Activated naive CD8-positive, alpha-beta T cell treated with anti-CD3 and anti-CD28 coated beads for 36 hours (primary cell): ENCODE measurements at regions not wholly inside any gene's neighbourhood (a gene's known extent, or its start where the extent isn't known, plus 50 kb on each side); places are given as distances from the start of the nearest gene placed in this dataset.

ENCODE experiments used
- DNase-seq: peaks from one replicate; pipeline ENCODE4 v3.0.0; 2021
- H3K27ac Mint-ChIP-seq: one replicate; pipeline ENCODE4 v1.8.0; 2022; ENCODE audit warnings: mild to moderate bottlenecking, moderate library complexity, mixed read lengths
- H3K27me3 Mint-ChIP-seq: one replicate; pipeline ENCODE4 v1.8.0; 2022; ENCODE audit warnings: mild to moderate bottlenecking, mixed read lengths
- H3K36me3 Mint-ChIP-seq: one replicate; pipeline ENCODE4 v1.8.0; 2021; ENCODE audit warnings: mild to moderate bottlenecking, mixed read lengths
- H3K4me1 Mint-ChIP-seq: one replicate; pipeline ENCODE4 v1.8.0; 2021; ENCODE audit warnings: mixed read lengths
- H3K4me3 Mint-ChIP-seq: one replicate; pipeline ENCODE4 v1.8.0; 2022; ENCODE audit warnings: mild to moderate bottlenecking, moderate library complexity, mixed read lengths
- H3K9me3 Mint-ChIP-seq: one replicate; pipeline ENCODE4 v1.8.0; 2022; ENCODE audit warnings: mixed read lengths

DNA sequence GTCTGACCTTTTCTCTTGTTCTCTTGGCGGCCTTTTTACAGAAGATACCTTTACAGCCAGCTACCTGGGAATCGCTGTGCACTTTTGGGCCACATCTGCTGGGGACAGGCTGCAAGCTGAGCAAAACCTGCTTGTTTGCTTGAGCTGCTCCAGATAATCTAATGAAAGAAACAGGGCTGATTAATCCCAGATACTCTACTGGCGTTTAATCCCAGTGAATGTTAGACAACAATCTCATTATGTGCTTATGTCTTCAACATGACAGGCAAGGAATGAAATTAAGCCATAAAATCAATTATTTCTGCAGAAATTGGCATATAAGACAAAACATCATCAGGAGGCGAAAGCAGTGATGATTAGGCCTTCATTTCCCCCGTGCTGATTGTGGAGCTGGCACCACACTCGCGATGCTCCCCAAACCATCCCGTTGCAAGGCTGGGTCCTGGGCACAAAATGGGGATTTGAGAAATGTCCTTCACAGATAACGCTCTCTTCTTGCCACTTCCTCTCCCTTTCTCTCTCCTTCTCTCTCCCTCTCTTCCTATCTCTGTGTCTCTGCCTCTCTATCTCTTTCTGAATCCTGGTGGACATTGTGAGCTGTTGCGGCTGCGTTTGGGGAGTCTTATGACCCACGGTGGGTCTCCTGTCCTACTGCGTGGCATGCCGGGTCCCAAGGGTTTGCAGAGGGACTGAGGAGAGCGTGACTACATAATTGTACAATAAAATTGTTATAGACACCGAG lies 1053.8 kb downstream of the TBC1D22A start:
- Mint-ChIP-seq H3K36me3 (no peaks in the 10 kb centered on the region), H3K27ac (no peak overlapping the region), H3K9me3 (peaks cover 3% of the 10 kb centered on the region), H3K27me3 (peaks cover 2% of the 10 kb centered on the region), H3K4me3 (no peak overlapping the region), H3K4me1 (no peaks in the 10 kb centered on the region)
- no peak for DNase-seq

DNA sequence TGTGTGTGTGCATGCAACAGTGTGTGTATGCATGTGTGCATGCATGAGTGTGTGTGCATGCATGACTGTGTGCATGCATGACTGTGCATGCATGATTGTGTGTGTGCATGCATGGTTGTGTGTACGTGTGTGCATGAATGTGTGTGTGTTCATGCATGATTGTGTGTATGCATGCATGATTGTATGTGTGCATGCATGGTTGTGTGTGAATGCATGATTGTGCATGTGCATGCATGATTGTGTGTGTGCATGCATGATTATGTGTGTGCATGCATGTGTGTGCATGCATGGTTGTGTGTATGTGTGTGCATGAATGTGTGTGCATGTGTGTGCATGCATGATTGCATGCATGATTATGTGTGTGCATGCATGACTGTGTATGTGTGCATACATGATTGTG lies 1052.0 kb downstream of the TBC1D22A start:
- DNase-seq: no peak
- no peaks in the 10 kb centered on the region for H3K4me1 Mint-ChIP-seq
- no peak overlapping the region for H3K27ac Mint-ChIP-seq
- no peaks in the 10 kb centered on the region for H3K36me3 Mint-ChIP-seq
- no peak overlapping the region for H3K4me3 Mint-ChIP-seq
- H3K27me3 Mint-ChIP-seq: peaks cover 4% of the 10 kb centered on the region
- peaks cover 6% of the 10 kb centered on the region for H3K9me3 Mint-ChIP-seq

DNA sequence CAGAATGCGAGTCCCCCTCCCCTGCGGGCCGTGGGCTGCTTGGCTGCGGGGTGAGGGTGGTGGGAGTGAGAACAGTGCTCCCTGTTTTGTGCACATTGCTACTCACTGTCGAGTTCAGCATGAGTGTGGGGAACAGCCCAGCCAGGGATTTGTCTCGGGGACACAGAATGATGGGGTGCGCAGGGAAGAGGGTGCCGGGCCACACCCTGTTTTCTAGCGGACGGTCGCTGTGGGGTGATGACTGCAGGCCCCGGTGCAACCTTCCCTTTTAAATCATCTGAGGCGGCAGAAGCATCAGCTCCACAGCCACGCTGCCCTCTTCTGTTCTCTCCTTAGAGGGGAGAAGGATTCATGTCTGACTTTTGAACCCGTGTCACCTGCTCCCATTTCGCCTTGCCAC lies 1051.2 kb downstream of the TBC1D22A start:
- Mint-ChIP-seq H3K27ac (no peak overlapping the region), H3K9me3 (peaks cover 6% of the 10 kb centered on the region), H3K4me3 (no peak overlapping the region), H3K4me1 (no peaks in the 10 kb centered on the region), H3K27me3 (peaks cover 4% of the 10 kb centered on the region), H3K36me3 (no peaks in the 10 kb centered on the region)
- DNase-seq: no peak

DNA sequence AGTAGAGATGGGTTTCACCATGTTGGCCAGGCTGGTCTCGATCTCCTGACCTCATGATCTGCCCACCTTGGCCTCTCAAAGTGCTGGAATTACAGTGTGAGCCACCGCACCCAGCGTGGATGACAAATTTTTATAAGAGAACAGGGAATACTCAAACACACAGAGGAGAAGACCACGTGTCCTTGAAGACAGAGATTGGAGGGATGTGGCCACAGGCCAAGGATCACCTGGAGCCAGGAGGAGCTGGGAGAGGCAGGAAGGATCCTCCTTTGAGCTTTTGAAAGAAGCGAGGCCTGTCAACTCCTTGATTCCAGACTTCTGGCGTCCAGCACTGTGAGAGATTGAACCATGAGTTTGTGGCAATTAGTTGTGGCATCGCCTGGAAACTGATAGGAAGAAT lies 1049.5 kb downstream of the TBC1D22A start:
- H3K4me3 Mint-ChIP-seq: no peak overlapping the region
- no peaks in the 10 kb centered on the region for H3K4me1 Mint-ChIP-seq
- no peaks in the 10 kb centered on the region for H3K36me3 Mint-ChIP-seq
- H3K27ac Mint-ChIP-seq: no peak overlapping the region
- H3K27me3 Mint-ChIP-seq: peaks cover 12% of the 10 kb centered on the region
- DNase-seq: no peak
- peaks cover 3% of the 10 kb centered on the region for H3K9me3 Mint-ChIP-seq

DNA sequence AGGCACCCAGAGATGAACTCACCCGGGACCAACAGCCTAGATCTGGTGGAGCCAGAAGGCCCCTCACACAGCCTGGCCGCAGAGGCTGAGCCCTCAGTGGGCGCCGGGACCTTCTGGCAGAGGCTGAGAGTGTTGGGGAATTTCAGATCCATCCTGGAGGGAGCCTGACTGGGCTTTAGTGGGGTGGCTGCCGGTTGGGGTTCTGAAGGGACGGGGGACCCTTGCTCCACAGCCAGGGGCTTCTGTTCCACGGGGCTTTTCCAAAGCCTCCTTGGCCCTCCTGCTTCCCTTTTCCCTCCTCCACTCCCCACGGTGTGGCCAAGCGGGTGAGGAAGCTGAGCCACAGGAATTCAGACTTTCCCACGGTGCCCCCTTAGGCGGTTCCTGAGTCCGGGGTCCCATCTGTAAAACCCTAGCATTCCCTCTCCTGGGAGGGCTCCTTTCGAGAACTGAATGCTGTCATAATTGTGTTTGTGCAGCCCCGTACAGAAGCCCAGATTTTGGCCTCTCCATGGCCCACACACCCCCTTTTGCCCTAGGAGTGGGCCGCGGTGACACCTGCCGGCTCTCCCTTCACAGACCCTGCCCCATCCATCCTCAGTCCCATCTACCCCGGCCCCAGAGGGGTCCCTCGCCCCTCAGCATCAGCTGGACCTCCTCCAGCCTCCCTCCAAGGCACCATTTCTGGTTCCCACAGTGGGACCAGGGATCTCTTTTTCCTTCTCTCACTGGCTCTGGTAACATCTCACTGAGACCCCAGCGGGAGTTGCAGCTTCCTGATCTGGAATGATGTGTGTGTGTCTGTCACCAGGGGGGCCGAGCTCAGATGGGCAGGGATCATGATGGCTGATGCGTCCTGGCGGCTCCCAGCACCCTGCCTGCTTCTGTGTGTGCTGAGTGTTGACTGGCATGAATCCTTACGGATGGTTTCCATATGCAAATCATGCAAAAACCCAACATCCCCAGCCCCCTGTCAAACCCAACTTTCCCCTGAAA lies 1048.4 kb downstream of the TBC1D22A start:
- Mint-ChIP-seq H3K4me3 (no peak overlapping the region), H3K4me1 (no peaks in the 10 kb centered on the region), H3K9me3 (peaks cover 3% of the 10 kb centered on the region), H3K27me3 (peaks cover 12% of the 10 kb centered on the region), H3K36me3 (no peaks in the 10 kb centered on the region), H3K27ac (no peak overlapping the region)
- no peak for DNase-seq

DNA sequence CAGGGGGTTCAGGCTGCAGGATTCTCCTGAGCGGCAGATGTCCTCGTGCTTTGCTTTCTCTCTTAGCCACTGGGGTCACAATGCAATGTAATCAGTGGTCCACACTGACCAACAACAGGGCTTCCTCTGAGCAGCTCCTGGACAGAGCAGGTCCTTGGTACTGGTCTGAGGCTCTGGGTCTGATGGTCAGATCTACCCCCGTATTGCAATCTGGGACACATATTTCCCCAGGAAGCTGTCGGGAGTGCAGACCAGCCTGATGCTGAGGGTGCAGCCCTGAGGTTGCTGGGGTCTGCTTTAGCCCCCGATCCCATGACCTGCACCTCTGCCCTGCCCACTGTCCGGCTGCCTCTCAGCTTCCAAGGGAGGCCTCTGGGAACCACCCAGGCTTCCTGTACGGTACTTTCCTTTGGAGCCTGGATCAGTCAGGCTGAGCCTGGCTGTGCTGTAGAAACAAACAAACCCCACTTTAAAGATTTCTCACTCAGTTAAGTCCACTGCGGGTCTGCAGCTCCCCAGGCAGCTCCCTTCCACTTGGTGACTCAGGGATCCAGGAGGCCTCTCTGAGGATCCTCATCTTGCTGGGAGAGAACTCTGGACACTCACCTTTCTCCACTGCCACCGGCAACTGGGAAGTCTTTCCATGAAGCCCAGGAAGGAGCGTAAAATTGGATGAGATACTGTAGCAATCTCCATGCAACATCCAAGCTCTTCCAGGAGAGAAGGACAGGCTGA lies 1046.6 kb downstream of the TBC1D22A start:
- Mint-ChIP-seq H3K9me3 (peaks cover 3% of the 10 kb centered on the region), H3K27ac (no peak overlapping the region), H3K36me3 (no peaks in the 10 kb centered on the region), H3K4me1 (no peaks in the 10 kb centered on the region), H3K27me3 (peaks cover 12% of the 10 kb centered on the region), H3K4me3 (no peak overlapping the region)
- DNase-seq: no peak

DNA sequence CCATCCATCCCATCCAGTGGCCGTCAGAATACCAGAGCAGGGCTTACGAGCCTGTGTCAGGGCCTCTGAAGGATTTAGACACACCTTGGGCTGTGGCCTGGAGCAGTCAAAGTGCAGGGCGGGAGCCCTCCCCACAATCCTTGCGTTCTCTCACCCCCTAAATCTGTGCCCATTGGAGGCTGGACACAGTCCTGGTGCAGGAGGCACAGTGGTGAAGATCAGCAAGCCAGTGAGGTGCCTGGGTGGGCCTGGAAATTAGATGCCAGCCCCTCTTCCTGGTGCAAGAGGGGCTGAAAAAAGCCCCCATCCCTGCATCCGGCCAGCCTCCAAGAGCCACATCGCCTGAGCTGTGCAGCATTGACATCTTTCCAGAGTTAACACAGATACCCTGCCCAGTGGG lies 1045.8 kb downstream of the TBC1D22A start:
- Mint-ChIP-seq H3K9me3 (peaks cover 3% of the 10 kb centered on the region), H3K4me1 (no peaks in the 10 kb centered on the region), H3K4me3 (no peak overlapping the region), H3K36me3 (no peaks in the 10 kb centered on the region), H3K27me3 (peaks cover 18% of the 10 kb centered on the region), H3K27ac (no peak overlapping the region)
- DNase-seq: no peak

DNA sequence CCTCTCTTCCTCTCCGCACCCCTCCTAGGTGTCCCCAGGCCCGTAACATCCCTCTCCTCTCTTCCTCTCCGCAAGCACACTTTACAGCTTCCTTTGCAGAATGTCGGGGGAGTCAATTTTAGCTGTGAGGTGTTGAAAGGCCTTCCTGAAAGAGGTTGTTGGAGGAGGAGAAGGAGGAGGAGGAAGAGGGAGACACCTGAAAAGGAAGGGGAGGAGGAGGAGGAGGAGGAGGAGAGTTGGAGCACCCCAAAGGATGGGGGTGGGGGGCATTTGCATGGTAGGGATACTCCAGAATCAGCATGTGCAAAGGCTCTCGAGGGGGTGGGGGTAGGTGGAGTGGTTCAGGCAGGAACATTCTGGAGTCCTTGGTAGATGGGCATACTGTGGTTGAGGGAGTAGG lies 1045.1 kb downstream of the TBC1D22A start:
- Mint-ChIP-seq H3K4me3 (no peak overlapping the region), H3K4me1 (no peaks in the 10 kb centered on the region)
- no peak for DNase-seq

DNA sequence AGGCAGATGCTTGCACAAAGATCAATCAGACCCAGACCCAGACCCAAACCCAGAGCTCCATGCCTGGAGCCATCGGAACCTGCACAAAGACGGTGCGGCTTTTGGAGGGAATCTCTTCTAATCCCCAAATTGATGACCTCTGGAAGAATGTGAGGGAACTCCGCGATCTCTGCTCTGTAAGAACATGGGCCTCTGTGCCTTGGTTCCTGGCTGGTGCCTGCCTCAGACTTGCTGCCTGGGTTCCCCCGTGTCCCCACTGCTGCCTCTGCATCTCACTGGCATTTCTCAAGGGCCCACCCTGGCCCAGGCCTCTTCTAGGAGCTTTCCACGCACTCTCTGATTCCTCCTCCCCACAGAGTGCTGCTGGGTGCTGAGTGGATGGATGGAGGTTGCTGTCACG lies 1044.4 kb downstream of the TBC1D22A start:
- Mint-ChIP-seq H3K27me3 (peaks cover 24% of the 10 kb centered on the region), H3K4me3 (no peak overlapping the region), H3K9me3 (peaks cover 3% of the 10 kb centered on the region), H3K4me1 (no peaks in the 10 kb centered on the region), H3K36me3 (no peaks in the 10 kb centered on the region), H3K27ac (no peak overlapping the region)
- no peak for DNase-seq

More for the DNA sequence above, 1045.1 kb downstream of the TBC1D22A start:
- peaks cover 18% of the 10 kb centered on the region for H3K27me3 Mint-ChIP-seq
- H3K27ac Mint-ChIP-seq: no peak overlapping the region
- peaks cover 3% of the 10 kb centered on the region for H3K9me3 Mint-ChIP-seq
- H3K36me3 Mint-ChIP-seq: no peaks in the 10 kb centered on the region

DNA sequence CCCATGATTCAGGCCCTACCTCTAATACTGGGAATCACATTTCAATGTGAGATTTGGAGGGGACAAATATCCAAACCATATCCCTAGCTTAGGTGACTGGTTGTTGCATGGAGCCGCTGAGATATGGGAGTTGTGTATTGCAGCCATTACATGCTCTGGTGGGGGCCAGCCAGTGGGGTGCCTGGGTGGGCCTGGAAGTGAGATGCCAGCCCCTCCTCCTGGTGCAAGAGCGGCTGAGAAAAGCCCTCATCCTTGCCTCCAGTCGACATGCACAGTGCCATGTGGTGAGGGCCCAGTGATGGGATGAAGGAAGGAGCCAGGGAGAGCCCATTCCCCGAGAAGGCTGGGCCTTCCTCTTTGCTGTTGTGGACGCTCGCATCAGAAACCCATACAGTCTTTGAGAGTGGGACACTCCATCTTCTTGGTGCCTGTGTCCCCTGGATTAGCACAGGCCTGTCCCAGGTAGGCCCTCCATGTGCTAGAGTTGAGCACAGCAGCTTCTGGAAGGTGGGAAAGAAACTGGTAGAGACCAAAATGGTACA lies 1043.0 kb downstream of the TBC1D22A start:
- H3K4me3 Mint-ChIP-seq: no peak overlapping the region
- H3K9me3 Mint-ChIP-seq: peaks cover 3% of the 10 kb centered on the region
- no peaks in the 10 kb centered on the region for H3K4me1 Mint-ChIP-seq
- H3K36me3 Mint-ChIP-seq: no peaks in the 10 kb centered on the region
- H3K27me3 Mint-ChIP-seq: peaks cover 30% of the 10 kb centered on the region
- no peak for DNase-seq
- H3K27ac Mint-ChIP-seq: no peak overlapping the region

DNA sequence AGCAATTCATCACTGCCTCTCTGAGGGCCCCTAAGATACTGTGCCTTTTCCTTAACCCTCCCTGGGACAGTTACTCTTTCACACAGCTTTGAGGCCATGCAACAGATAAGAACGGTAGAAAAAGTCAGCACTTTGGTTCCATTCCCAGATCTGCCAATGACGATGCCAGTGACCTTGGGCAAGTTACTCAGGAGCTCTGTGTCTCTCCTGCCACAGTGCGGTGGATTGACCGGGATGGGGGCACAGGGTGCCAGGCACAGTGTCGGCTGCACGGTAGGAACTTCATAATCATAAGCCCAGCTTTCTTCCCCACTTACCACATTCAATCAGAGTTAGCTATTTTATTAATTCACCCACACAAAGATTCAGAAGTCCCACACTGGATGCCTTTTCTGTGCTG lies 1041.8 kb downstream of the TBC1D22A start:
- Mint-ChIP-seq H3K4me3 (no peak overlapping the region), H3K36me3 (no peaks in the 10 kb centered on the region), H3K27me3 (peaks cover 30% of the 10 kb centered on the region), H3K4me1 (no peaks in the 10 kb centered on the region), H3K27ac (no peak overlapping the region), H3K9me3 (no peaks in the 10 kb centered on the region)
- DNase-seq: no peak

DNA sequence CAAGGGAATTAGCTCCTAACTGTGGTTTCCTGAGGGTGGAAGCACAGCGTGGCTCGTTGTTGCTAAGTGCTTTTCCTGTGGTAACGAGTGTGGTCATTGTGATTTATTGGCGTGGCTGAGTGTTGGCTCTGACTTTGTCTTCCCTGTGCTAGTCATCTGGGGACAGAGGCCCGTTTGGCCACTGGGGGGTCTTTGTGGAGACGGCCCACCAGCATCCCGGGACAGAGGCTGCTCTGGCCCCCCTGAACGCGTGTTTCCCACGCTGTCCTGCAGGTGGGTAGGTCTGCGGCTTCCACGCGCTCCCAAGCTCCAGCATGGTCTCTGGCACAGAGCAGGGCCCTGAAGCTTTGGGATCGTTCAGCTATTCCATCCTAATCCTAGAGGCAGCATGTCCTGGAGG lies 1040.0 kb downstream of the TBC1D22A start:
- Mint-ChIP-seq H3K4me1 (no peaks in the 10 kb centered on the region), H3K4me3 (no peak overlapping the region), H3K9me3 (no peaks in the 10 kb centered on the region), H3K27me3 (peaks cover 26% of the 10 kb centered on the region), H3K36me3 (no peaks in the 10 kb centered on the region), H3K27ac (no peak overlapping the region)
- no peak for DNase-seq

DNA sequence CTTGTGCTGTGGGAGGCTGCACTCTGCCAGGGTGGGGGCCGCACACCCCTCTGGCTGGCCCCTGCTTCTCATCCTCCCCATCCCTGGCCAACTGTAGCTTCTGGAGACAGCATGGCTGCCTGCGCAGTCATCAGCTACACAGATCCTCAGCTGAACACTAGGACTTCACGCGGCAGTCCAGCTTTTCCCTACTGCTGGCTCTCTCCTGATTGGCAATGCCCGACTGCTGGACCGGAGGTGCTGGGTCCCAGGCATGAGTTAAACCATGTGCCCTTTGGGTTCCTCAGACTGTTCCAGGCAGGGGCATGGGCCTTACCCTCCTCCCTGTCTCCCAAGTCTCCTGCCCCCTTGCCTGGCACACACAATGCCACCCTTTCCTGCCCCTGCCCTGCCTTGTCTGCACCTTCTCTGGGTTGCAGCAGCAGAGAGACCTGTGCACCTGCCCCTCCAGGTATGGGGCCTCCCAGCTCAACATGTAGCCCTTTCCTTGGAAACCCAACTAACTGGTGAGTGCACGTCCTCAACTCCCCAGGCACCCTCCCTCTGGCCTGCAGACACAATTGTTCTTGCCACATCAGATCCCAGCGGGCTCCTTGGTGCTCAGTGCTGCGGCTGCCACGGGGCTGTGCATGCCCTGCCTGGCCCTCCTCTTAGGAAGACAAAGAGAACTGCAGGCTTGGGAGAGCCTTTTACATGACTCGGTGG lies 1039.2 kb downstream of the TBC1D22A start:
- Mint-ChIP-seq H3K9me3 (no peaks in the 10 kb centered on the region), H3K4me1 (no peaks in the 10 kb centered on the region), H3K4me3 (no peak overlapping the region), H3K27me3 (peaks cover 22% of the 10 kb centered on the region), H3K27ac (no peak overlapping the region), H3K36me3 (no peaks in the 10 kb centered on the region)
- DNase-seq: no peak

DNA sequence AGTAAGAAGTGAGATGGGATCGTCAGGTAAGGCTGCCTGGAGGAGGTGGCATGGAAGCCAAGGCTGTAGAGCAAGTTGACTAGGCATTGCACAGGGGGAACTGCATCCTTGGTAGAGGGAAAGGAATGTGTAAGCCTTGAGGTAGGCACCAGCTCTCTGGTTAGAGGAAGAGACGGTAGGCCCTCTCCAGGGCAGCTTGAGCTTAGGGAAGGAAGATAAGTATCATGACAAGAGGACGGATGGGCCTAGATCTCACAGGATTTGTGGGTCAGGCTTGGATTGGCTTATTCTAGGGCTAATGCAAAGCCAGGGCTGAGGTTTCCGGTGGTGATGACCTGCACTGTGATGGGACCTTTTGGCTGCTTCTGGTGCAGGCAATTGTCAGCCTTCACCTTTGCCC lies 1035.8 kb downstream of the TBC1D22A start:
- no peaks in the 10 kb centered on the region for H3K9me3 Mint-ChIP-seq
- DNase-seq: no peak
- H3K27ac Mint-ChIP-seq: no peak overlapping the region
- no peaks in the 10 kb centered on the region for H3K4me1 Mint-ChIP-seq
- no peak overlapping the region for H3K4me3 Mint-ChIP-seq
- no peaks in the 10 kb centered on the region for H3K36me3 Mint-ChIP-seq
- peaks cover 21% of the 10 kb centered on the region for H3K27me3 Mint-ChIP-seq
